H9 (cell line): ENCODE measurements at regions not wholly inside any gene's neighbourhood (a gene's known extent, or its start where the extent isn't known, plus 50 kb on each side); places are given as distances from the start of the nearest gene placed in this dataset.
"Not testable (repeated sequence)": the region's sequence is repeated elsewhere in the genome, so short reads cannot be mapped to it uniquely, and the experiment has no call there.

Experiments used
- DNase-seq: peaks from one replicate; pipeline ENCODE4 v3.0.0-alpha.2; 2017
- H2AFZ ChIP-seq: one replicate; pipeline ENCODE4 v1.6.1; 2013; ENCODE audit warnings: mild to moderate bottlenecking, low read length, control low read depth, moderate library complexity
- H2AK5ac ChIP-seq: 2 replicates; pipeline ENCODE4 v1.6.1; 2013; ENCODE audit warnings: low read length, control low read depth, mixed read lengths; ENCODE audit not compliant: insufficient read length
- H2BK120ac ChIP-seq: one replicate; pipeline ENCODE4 v1.6.1; 2013; ENCODE audit warnings: low read depth, mild to moderate bottlenecking, low read length, control low read depth, inconsistent platforms; ENCODE audit not compliant: poor library complexity, severe bottlenecking
- H2BK12ac ChIP-seq: 2 replicates; pipeline ENCODE4 v1.6.1; 2013; ENCODE audit warnings: low read length, control low read depth, mixed read lengths, low read depth; ENCODE audit not compliant: insufficient read length
- H2BK15ac ChIP-seq: 2 replicates; pipeline ENCODE4 v1.6.1; 2013; ENCODE audit warnings: low read depth, low read length, control low read depth
- H2BK20ac ChIP-seq: one replicate; pipeline ENCODE4 v1.6.1; 2013; ENCODE audit warnings: low read depth, mild to moderate bottlenecking, low read length, control low read depth, inconsistent platforms; ENCODE audit not compliant: poor library complexity, severe bottlenecking
- H2BK5ac ChIP-seq: 2 replicates; pipeline ENCODE4 v1.6.1; 2013; ENCODE audit warnings: low read length, control low read depth, mixed read lengths; ENCODE audit not compliant: insufficient read length
- H3K14ac ChIP-seq: 2 replicates; pipeline ENCODE4 v1.6.1; 2013; ENCODE audit warnings: low read length, control low read depth; ENCODE audit not compliant: insufficient read depth
- H3K18ac ChIP-seq: 2 replicates; pipeline ENCODE4 v1.6.1; 2013; ENCODE audit warnings: low read depth, mild to moderate bottlenecking, mixed read lengths, low read length, control low read depth; ENCODE audit not compliant: insufficient read length
- H3K23ac ChIP-seq: 2 replicates; pipeline ENCODE4 v1.6.1; 2013; ENCODE audit warnings: low read length, control low read depth, mixed read lengths, low read depth; ENCODE audit not compliant: insufficient read length
- H3K23me2 ChIP-seq: 2 replicates; pipeline ENCODE4 v1.6.1; 2013; ENCODE audit warnings: low read depth, mild to moderate bottlenecking, mixed read lengths, low read length, control low read depth; ENCODE audit not compliant: insufficient read length, poor library complexity, severe bottlenecking
- H3K27ac ChIP-seq: 2 replicates; pipeline ENCODE4 v1.5.1; 2013; ENCODE audit warnings: low read length, control low read depth, mixed read lengths, low read depth; ENCODE audit not compliant: insufficient read length
- H3K27me3 ChIP-seq: 2 replicates; pipeline ENCODE4 v1.6.1; 2013; ENCODE audit warnings: low read length, control low read depth, inconsistent platforms; ENCODE audit not compliant: insufficient read depth
- H3K4ac ChIP-seq: 2 replicates; pipeline ENCODE4 v1.6.1; 2013; ENCODE audit warnings: low read depth, mild to moderate bottlenecking, control low read depth, inconsistent platforms, low read length, moderate library complexity
- H3K4me1 ChIP-seq: 2 replicates; pipeline ENCODE4 v1.6.1; 2013; ENCODE audit warnings: low read length, control low read depth, inconsistent platforms; ENCODE audit not compliant: insufficient read depth
- H3K4me2 ChIP-seq: 2 replicates; pipeline ENCODE4 v1.6.1; 2013; ENCODE audit warnings: low read length, control low read depth, mixed read lengths; ENCODE audit not compliant: insufficient read length, insufficient read depth
- H3K56ac ChIP-seq: 2 replicates; pipeline ENCODE4 v1.6.1; 2013; ENCODE audit warnings: low read depth, mild to moderate bottlenecking, mixed read lengths, low read length, control low read depth; ENCODE audit not compliant: insufficient read length
- H3K79me1 ChIP-seq: 2 replicates; pipeline ENCODE4 v1.6.1; 2013; ENCODE audit warnings: low read depth, mild to moderate bottlenecking, moderate library complexity, low read length, control low read depth, inconsistent platforms; ENCODE audit not compliant: insufficient read depth, poor library complexity, severe bottlenecking
- H3K79me2 ChIP-seq: 2 replicates; pipeline ENCODE4 v1.6.1; 2013; ENCODE audit warnings: low read length, control low read depth, inconsistent platforms; ENCODE audit not compliant: insufficient read depth
- H3K9ac ChIP-seq: 2 replicates; pipeline ENCODE4 v1.6.1; 2013; ENCODE audit warnings: low read length, control low read depth, mixed read lengths; ENCODE audit not compliant: insufficient read length; ENCODE audit errors: extremely low read depth
- H3K9me3 ChIP-seq: one replicate; pipeline ENCODE4 v1.6.1; 2013; ENCODE audit warnings: low read depth, low read length, inconsistent platforms; ENCODE audit not compliant: control insufficient read depth
- H3T11ph ChIP-seq: one replicate; pipeline ENCODE4 v1.6.1; 2013; ENCODE audit warnings: mild to moderate bottlenecking, low read length, control low read depth, inconsistent platforms
- H4K20me1 ChIP-seq: one replicate; pipeline ENCODE4 v1.6.1; 2013; ENCODE audit not compliant: control insufficient read depth, insufficient read length, insufficient read depth
- H4K5ac ChIP-seq: 2 replicates; pipeline ENCODE4 v1.6.1; 2013; ENCODE audit warnings: low read depth, mild to moderate bottlenecking, mixed read lengths, low read length, control low read depth; ENCODE audit not compliant: insufficient read length
- H4K8ac ChIP-seq: replicated peaks from 2 replicates; pipeline ENCODE4 v1.6.1; 2013; ENCODE audit warnings: low read length, control low read depth, mixed read lengths, low read depth; ENCODE audit not compliant: insufficient read length
- H4K91ac ChIP-seq: 2 replicates; pipeline ENCODE4 v1.6.1; 2013; ENCODE audit warnings: low read depth, mild to moderate bottlenecking, moderate library complexity, mixed read lengths, low read length, control low read depth; ENCODE audit not compliant: insufficient read length
- H3K27ac Mint-ChIP-seq, 3 experiments: 2 replicates in 2 of 3; 3 replicates in 1 of 3; pipeline ENCODE4 v1.8.0; 2020 to 2021; ENCODE audit warnings: mixed read lengths in 3 of 3, mild to moderate bottlenecking in 1 of 3, moderate library complexity in 1 of 3
- H3K27me3 Mint-ChIP-seq: 2 replicates; pipeline ENCODE4 v1.8.0; 2021; ENCODE audit warnings: low read depth, mild to moderate bottlenecking, moderate library complexity, mixed read lengths
- H3K36me3 Mint-ChIP-seq, 3 experiments: 2 replicates in 2 of 3; 3 replicates in 1 of 3; pipeline ENCODE4 v1.8.0; 2020 to 2021; ENCODE audit warnings: low read depth in 3 of 3, mixed read lengths in 3 of 3; ENCODE audit not compliant: insufficient read depth in 1 of 3
- H3K4me1 Mint-ChIP-seq, 2 experiments: 2 replicates each; pipeline ENCODE4 v1.8.0; 2020; ENCODE audit warnings: mixed read lengths in 2 of 2
- H3K4me3 Mint-ChIP-seq, 2 experiments: 2 replicates in 1 of 2; 3 replicates in 1 of 2; pipeline ENCODE4 v1.8.0; 2020 to 2021; ENCODE audit warnings: mild to moderate bottlenecking in 2 of 2, mixed read lengths in 2 of 2, moderate library complexity in 1 of 2
- H3K9me3 Mint-ChIP-seq, 2 experiments: 2 replicates in 1 of 2; 3 replicates in 1 of 2; pipeline ENCODE4 v1.8.0; 2020; ENCODE audit warnings: mild to moderate bottlenecking in 2 of 2, mixed read lengths in 2 of 2, moderate library complexity in 1 of 2
- WGBS: extraction: QIAGEN DNeasy Blood & Tissue Kit; methylation state at CpG from one replicate; pipeline ENCODE4 v1.1.7; 2013; ENCODE audit warnings: missing lambda C conversion rate, low lambda C conversion rate, mixed read lengths; ENCODE audit not compliant: insufficient read length; ENCODE audit errors: extremely low coverage; 5-methylcytosine and 5-hydroxymethylcytosine counted together

DNA sequence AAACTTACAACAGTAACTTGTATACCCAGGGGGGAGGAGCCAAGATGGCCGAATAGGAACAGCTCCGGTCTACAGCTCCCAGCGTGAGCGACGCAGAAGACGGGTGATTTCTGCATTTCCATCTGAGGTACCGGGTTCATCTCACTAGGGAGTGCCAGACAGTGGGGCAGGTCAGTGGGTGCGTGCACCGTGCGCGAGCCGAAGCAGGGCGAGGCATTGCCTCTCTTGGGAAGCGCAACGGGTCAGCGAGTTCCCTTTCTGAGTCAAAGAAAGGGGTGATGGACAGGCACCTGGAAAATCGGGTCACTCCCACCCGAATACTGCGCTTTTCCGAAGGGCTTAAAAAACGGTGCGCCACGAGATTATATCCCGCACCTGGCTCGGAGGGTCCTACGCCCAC is 278.8 kb downstream of the FAM47B start:
- not testable (repeated sequence) for H2BK5ac ChIP-seq, H2BK15ac ChIP-seq, H2AFZ ChIP-seq, H3K23ac ChIP-seq, H4K5ac ChIP-seq, H4K91ac ChIP-seq, H3K4ac ChIP-seq, H3K23me2 ChIP-seq, H3K27ac Mint-ChIP-seq, H2BK12ac ChIP-seq, H3K18ac ChIP-seq, DNase-seq, H3K9ac ChIP-seq, H2AK5ac ChIP-seq, H3K27ac ChIP-seq, H3K4me1 ChIP-seq, H2BK120ac ChIP-seq, H3K4me2 ChIP-seq, H4K8ac ChIP-seq, H3K4me1 Mint-ChIP-seq, H4K20me1 ChIP-seq, H2BK20ac ChIP-seq, H3K79me2 ChIP-seq, H3K79me1 ChIP-seq, H3K56ac ChIP-seq, H3K9me3 ChIP-seq, H3K27me3 ChIP-seq, H3K14ac ChIP-seq, H3K27me3 Mint-ChIP-seq, H3K4me3 Mint-ChIP-seq, H3T11ph ChIP-seq
- H3K36me3 Mint-ChIP-seq = peaks cover 0 to 16% (median 4%) of the 10 kb centered on the region in 3 experiments; a peak in 3 of 7 replicates
- peaks cover 54 to 59% of the 10 kb centered on the region in 2 experiments for H3K9me3 Mint-ChIP-seq
- WGBS = no CpG with 5 or more reads among the region's 26 CpGs
